ENCODE measurements at regions not wholly inside any gene's neighbourhood (a gene's known extent, or its start where the extent isn't known, plus 50 kb on each side); places are given as distances from the start of the nearest gene placed in this dataset.
"Not testable (repeated sequence)": the region's sequence is repeated elsewhere in the genome, so short reads cannot be mapped to it uniquely, and the experiment has no call there.

DNA sequence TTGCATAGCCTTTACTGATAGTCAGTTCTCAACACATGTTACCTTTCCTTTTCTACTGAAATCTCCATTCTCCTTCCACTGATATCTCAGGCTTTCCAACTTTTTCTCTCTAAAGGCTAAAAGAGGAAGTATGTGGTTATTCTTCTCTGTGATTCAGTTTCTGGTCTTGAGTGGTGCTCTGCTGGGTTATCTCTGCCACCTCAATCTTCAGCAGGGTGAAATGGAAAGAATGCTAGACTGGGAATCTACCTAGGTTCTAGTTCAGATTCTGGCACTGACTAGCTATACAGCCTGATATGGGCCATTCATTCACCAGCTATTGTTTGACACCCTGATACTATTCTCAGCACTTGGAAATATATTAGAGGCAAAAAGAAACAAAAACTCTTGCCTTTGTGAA is 124.9 kb upstream of the GRIA1 start:
- Mint-ChIP-seq H3K4me3 (no peak overlapping the region), H3K27me3 (ENCODE audit: low read depth) (no peaks in the 10 kb centered on the region), H3K9me3 (no peaks in the 10 kb centered on the region), H3K36me3 (ENCODE audit: insufficient read depth) (no peaks in the 10 kb centered on the region), H3K4me1 (ENCODE audit: low read depth) (no peaks in the 10 kb centered on the region)
- ATAC-seq (no peak), DNase-seq (no peak)

DNA sequence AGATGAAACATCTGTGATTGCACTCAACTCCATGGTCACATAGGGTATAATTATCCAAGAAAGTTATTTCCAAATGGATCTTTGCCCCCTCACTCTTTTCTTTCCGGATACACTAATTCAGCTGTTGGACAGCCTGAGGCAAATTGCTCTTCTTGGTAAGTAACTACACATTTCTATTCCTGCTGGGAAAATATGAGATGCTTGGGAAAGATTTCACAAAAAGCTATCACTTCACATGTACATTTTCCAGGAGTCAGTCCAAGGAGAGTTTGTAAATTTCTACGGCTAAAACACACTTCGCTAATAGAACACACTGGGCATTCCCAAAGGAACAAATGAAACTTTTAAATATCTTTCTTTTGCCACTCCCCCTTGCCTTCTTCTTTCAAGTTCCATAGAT is 123.0 kb upstream of the GRIA1 start:
- Mint-ChIP-seq H3K36me3 (ENCODE audit: insufficient read depth) (no peaks in the 10 kb centered on the region), H3K9me3 (no peaks in the 10 kb centered on the region), H3K27me3 (ENCODE audit: low read depth) (no peaks in the 10 kb centered on the region), H3K4me3 (no peak overlapping the region), H3K4me1 (ENCODE audit: low read depth) (no peaks in the 10 kb centered on the region)
- DNase-seq (no peak), ATAC-seq (no peak)

DNA sequence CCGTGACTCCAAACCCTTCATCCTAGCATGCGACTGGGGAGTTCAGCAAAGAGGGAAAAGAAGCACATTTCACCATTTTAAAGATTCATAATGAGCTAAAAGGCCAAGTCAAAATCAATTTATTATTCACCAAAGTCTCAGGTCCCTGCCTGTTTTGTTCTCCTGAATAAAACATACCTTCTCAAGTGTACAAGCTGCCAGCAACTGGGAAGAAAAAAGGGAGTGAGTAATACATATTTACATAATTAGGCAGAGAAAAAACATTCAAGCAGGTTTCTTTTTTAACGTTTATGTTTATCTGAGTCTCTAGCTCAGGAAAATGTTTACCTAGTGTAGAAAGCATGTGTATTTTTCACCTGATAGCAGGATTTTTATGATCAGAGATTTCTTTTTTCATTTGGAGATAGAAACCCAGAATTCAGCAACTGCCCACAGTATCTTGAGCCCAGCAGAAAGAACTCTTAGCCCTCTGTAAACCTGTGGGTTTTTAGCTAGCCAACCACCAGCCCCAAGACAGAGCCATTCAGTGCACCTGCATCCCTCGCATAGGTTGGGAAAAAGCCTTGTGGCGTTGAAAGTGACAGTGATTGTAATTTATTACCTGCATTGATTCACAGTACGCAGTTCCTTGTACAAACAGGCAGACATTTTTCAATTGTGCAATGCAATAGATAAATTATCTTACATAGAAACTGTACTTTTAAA is 117.9 kb upstream of the GRIA1 start:
- Mint-ChIP-seq H3K9me3 (no peaks in the 10 kb centered on the region), H3K36me3 (ENCODE audit: insufficient read depth) (no peaks in the 10 kb centered on the region), H3K4me3 (no peak overlapping the region), H3K27me3 (ENCODE audit: low read depth) (no peaks in the 10 kb centered on the region), H3K4me1 (ENCODE audit: low read depth) (no peaks in the 10 kb centered on the region)
- no peak for ATAC-seq
- DNase-seq: no peak

DNA sequence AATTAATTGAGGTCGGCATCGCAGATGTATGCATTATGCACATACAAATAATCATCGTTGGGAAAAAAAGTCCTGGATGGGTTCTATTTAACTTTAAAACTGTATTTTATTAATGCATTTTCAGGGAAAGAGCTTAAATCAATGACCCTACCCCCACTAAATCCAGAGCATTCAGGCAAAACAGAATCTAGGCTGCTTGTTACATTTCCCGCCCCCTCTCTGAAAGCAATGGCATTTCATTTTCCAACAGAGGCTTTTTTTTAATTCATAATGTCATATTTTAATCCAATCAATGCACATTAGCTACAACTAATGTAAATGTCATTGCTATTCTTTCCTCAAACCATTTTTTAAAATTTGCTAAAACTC is 117.4 kb upstream of the GRIA1 start:
- no peaks in the 10 kb centered on the region for H3K9me3 Mint-ChIP-seq
- no peak for DNase-seq
- no peaks in the 10 kb centered on the region for H3K27me3 Mint-ChIP-seq (ENCODE audit: low read depth)
- no peaks in the 10 kb centered on the region for H3K36me3 Mint-ChIP-seq (ENCODE audit: insufficient read depth)
- no peak overlapping the region for H3K4me3 Mint-ChIP-seq
- ATAC-seq: no peak
- no peaks in the 10 kb centered on the region for H3K4me1 Mint-ChIP-seq (ENCODE audit: low read depth)

DNA sequence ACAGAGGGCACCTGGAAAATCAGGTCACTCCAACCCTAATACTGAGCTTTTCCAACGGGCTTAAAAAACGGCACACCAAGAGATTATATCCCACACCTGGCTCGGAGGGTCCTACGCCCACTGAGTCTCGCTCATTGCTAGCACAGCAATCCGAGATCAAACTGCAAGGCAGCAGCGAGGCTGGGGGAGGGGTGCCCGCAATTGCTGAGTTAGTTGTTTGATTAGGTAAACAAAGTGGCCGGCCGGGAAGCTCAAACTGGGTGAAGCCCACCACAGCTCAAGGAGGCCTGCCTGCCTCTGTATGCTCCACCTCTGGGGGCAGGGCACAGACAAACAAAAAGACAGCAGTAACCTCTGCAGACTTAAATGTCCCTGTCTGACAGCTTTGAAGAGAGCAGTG is 108.8 kb upstream of the GRIA1 start:
- DNase-seq; H3K36me3 Mint-ChIP-seq (ENCODE audit: insufficient read depth): not testable (repeated sequence)

DNA sequence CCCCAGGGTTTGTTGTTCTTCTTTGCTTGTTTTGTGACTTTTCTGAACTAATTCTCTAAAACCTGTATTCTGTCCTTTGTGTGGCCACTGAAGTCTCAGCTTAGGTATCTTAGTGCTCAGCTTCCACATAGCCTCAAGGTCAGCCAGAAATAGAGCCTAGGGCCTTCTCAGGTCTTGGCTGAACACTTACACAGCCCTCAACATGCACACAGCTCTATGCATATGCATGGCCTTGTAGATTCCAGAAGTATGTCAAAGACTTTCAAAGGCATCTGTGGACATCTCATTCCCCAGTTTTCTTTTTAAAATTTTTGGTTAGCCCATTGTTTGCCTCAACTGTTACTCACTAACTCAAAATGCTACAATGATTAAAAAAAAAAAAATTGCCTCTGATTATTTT is 99.9 kb upstream of the GRIA1 start:
- Mint-ChIP-seq H3K9me3 (peaks cover 2% of the 10 kb centered on the region), H3K4me1 (ENCODE audit: low read depth) (no peaks in the 10 kb centered on the region), H3K27me3 (ENCODE audit: low read depth) (no peaks in the 10 kb centered on the region), H3K36me3 (ENCODE audit: insufficient read depth) (no peaks in the 10 kb centered on the region), H3K4me3 (no peak overlapping the region)
- no peak for ATAC-seq
- no peak for DNase-seq

More for the DNA sequence above, 108.8 kb upstream of the GRIA1 start:
- ATAC-seq; H3K27me3 Mint-ChIP-seq (ENCODE audit: low read depth); H3K4me3 Mint-ChIP-seq; H3K9me3 Mint-ChIP-seq; H3K4me1 Mint-ChIP-seq (ENCODE audit: low read depth): not testable (repeated sequence)

DNA sequence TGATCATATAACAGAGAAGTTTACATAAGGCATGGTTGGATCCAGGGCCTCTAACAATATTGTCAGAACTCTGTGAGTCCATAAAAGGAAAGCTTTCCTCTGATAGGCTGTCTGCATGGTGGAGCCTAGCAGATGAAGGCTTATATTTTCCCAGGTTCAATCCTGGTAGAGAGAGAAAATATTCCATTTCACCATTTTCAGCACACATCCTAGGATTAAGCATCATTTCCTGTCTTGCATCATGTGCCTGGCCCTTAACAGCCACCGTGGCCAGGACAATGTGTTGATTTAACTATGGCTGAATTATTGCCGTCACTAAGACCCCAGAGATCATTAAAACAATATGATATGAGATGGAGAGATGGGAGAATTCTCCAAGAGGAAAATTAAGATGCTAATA is 90.9 kb upstream of the GRIA1 start:
- Mint-ChIP-seq H3K4me3 (no peak overlapping the region), H3K4me1 (ENCODE audit: low read depth) (no peaks in the 10 kb centered on the region), H3K27me3 (ENCODE audit: low read depth) (no peaks in the 10 kb centered on the region), H3K36me3 (ENCODE audit: insufficient read depth) (no peaks in the 10 kb centered on the region), H3K9me3 (no peaks in the 10 kb centered on the region)
- DNase-seq: no peak
- no peak for ATAC-seq

DNA sequence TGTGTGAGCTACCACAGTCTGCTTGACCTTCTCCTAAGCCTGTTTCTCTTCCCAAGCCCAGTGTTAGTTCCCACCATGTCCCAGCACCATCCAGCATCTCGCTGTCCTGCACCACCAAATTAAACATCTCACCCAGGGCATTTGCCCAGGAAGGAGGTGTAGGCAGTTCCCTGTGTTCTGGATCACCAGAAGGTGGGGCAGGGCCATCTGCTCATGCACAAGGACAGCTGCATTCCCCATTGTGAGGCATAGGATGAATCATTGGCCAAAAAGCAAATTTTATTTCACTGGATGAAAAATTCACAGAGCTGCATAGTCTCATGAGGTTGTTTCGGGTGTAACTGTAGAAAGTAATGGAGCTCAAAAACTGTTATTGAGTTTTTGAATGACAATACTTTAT is 89.5 kb upstream of the GRIA1 start:
- Mint-ChIP-seq H3K36me3 (ENCODE audit: insufficient read depth) (no peaks in the 10 kb centered on the region), H3K27me3 (ENCODE audit: low read depth) (no peaks in the 10 kb centered on the region), H3K9me3 (no peaks in the 10 kb centered on the region), H3K4me3 (no peak overlapping the region), H3K4me1 (ENCODE audit: low read depth) (no peaks in the 10 kb centered on the region)
- ATAC-seq (no peak), DNase-seq (no peak)

DNA sequence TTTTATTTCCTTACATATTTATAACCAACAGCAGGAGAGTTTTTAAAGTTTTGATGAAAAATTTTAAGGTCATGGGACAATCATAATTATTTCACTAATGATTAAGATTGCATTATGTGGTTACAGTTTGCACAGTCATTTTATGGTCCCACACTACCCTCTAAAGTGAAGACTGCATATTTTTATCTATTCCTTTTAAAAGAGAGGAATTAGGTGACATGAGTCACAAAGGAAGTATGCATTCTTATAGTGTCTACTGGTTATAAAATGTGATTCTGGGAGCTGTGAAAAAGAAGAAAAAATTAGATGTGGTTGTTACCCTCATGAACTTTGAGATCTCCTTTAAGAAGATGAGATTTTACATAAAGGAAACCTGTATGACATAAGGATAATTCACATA is 87.9 kb upstream of the GRIA1 start:
- Mint-ChIP-seq H3K4me3 (no peak overlapping the region), H3K9me3 (no peaks in the 10 kb centered on the region), H3K27me3 (ENCODE audit: low read depth) (no peaks in the 10 kb centered on the region), H3K36me3 (ENCODE audit: insufficient read depth) (no peaks in the 10 kb centered on the region), H3K4me1 (ENCODE audit: low read depth) (no peaks in the 10 kb centered on the region)
- ATAC-seq (no peak), DNase-seq (no peak)

DNA sequence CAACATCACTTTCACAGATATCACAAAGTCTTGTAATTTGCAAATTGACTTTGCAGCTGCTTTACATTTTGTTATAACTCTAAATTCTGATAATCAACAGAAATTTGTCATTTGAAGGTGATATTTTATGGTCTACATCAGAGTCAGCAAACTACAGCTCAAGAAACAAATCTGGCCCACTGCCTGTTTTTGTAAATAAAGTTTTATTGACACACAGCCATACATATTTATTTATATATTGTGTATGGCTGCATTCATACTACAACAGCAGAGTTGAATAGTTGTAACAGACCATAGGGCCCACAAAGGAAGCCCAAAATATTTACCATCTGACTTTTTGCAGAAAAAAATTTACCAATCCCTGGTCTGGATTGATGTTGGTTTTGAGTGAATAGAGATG is 87.0 kb upstream of the GRIA1 start:
- DNase-seq (no peak), ATAC-seq (no peak)
- Mint-ChIP-seq H3K36me3 (ENCODE audit: insufficient read depth) (no peaks in the 10 kb centered on the region), H3K27me3 (ENCODE audit: low read depth) (no peaks in the 10 kb centered on the region), H3K9me3 (no peaks in the 10 kb centered on the region), H3K4me3 (no peak overlapping the region), H3K4me1 (ENCODE audit: low read depth) (no peaks in the 10 kb centered on the region)

DNA sequence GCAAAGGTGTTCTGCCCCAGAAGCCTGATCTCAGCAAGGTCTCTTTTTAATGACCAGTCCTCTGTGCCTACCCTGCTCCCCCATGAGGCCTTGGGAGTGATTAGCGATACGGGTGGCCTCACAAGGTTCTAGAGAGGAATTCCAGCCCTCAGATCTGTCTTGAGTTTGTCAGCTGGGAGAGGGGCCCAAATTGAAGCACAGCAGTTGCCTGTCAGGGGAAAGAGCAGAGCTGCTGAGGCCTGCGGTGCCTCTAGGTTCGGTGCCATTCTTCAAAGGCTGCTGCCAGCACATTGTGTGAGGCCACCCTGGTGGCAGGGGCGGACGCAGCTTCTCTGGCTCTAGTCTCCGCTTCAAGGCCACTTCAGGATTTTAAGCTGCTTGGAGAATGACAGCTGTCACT is 85.7 kb upstream of the GRIA1 start:
- no peaks in the 10 kb centered on the region for H3K9me3 Mint-ChIP-seq
- DNase-seq: no peak
- no peak overlapping the region for H3K4me3 Mint-ChIP-seq
- no peaks in the 10 kb centered on the region for H3K27me3 Mint-ChIP-seq (ENCODE audit: low read depth)
- H3K4me1 Mint-ChIP-seq (ENCODE audit: low read depth): no peaks in the 10 kb centered on the region
- ATAC-seq: no peak
- H3K36me3 Mint-ChIP-seq (ENCODE audit: insufficient read depth): no peaks in the 10 kb centered on the region

DNA sequence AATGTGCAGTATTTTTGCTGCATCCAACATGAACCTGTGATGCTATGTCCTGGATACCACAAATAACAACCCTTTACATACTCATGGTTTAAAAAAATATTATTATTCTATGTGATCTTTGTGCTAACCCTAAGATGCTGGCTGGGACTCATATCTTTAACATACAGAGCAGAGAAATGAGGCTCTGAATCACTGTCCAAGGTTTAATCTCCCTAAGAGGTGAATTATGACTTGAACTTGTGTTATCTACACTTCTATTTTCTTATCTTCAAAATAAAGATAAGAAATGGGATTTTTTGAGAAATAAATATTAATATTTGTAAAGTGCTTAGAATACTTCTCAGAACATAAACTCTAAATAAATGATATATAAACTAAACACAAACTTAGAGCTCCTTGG is 68.8 kb upstream of the GRIA1 start:
- no peaks in the 10 kb centered on the region for H3K27me3 Mint-ChIP-seq (ENCODE audit: low read depth)
- no peak overlapping the region for H3K4me3 Mint-ChIP-seq
- H3K4me1 Mint-ChIP-seq (ENCODE audit: low read depth): no peaks in the 10 kb centered on the region
- DNase-seq (no peak), ATAC-seq (no peak)
- H3K36me3 Mint-ChIP-seq (ENCODE audit: insufficient read depth): no peaks in the 10 kb centered on the region
- no peaks in the 10 kb centered on the region for H3K9me3 Mint-ChIP-seq

DNA sequence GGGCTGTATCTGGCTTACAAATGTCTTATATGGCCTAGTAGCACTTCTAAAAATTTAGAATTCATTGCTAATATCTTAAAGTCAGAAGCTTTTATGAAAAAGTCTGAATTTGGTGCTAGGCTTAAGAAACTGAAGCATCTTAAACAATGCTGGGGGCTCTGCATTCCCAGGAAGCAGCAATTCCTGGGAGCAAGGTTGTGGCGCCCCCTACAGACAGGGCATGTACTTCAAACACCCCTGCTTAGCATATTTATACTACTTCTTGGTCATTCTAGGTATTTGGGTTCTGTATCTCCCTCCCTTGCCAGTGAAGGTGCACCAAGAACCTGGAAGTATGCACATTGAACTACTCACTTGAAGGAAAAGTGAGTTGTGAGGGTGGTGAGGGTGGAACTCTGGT is 64.6 kb upstream of the GRIA1 start:
- no peak for DNase-seq

DNA sequence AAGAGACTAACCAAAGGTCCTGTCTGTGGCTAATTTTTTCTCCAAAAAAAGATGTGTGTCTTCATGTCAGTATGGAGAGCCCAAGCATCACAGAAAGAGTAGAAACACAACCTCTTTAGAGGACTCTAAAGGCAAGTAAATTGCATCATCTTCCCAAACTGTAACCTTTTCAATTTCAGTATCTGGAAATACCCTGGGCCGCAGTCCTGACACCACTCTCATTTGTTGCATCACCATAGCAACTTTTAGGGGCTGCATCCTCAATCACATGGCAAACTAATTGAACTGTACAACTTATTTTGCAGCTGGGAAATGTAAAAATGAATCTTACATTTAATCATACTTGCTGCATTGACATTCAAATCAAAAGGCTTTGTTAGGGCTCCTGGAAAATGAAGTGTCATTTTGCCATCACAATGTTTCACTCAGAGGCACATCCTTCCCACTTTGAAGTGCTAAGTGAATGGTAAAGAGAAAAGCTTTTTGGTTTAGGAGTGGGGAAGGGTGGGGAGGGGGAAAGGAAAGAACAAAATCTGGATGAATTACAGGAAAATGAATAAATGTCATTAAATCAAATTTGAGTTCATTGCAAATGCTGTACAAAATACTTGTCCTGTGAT is 60.6 kb upstream of the GRIA1 start:
- Mint-ChIP-seq H3K27me3 (ENCODE audit: low read depth) (peaks cover 4% of the 10 kb centered on the region), H3K4me1 (ENCODE audit: low read depth) (no peaks in the 10 kb centered on the region), H3K4me3 (no peak overlapping the region), H3K9me3 (no peaks in the 10 kb centered on the region), H3K36me3 (ENCODE audit: insufficient read depth) (no peaks in the 10 kb centered on the region)
- ATAC-seq (no peak), DNase-seq (no peak)

More for the DNA sequence above, 64.6 kb upstream of the GRIA1 start:
- Mint-ChIP-seq H3K36me3 (ENCODE audit: insufficient read depth) (no peaks in the 10 kb centered on the region), H3K4me1 (ENCODE audit: low read depth) (no peaks in the 10 kb centered on the region), H3K4me3 (no peak overlapping the region), H3K9me3 (no peaks in the 10 kb centered on the region), H3K27me3 (ENCODE audit: low read depth) (no peaks in the 10 kb centered on the region)
- ATAC-seq: no peak

DNA sequence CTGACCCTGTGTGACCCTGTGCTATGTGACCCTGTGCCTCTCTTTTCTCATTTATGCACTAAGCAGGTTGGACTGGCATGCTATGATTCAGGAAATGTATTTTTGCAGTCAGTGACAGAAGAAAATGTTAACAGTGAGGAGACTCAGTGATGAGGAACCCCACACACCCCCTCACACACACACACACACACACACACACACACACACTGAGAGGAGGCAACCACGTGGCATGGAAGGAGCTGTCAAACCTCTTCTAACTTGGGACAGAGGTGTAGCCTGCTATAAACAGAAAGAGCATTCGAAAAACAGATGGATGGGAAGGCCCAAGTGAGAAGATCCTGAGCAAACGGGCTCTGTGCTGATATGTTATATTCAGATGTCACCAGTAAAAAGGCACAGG is 57.9 kb upstream of the GRIA1 start:
- no peaks in the 10 kb centered on the region for H3K9me3 Mint-ChIP-seq
- no peak for DNase-seq
- H3K4me3 Mint-ChIP-seq: no peak overlapping the region
- no peak for ATAC-seq
- H3K27me3 Mint-ChIP-seq (ENCODE audit: low read depth): peaks cover 4% of the 10 kb centered on the region
- H3K36me3 Mint-ChIP-seq (ENCODE audit: insufficient read depth): no peaks in the 10 kb centered on the region
- no peaks in the 10 kb centered on the region for H3K4me1 Mint-ChIP-seq (ENCODE audit: low read depth)
